Stimulated activated CD4-positive, alpha-beta T cell treated with anti-CD3 and anti-CD28 coated beads, TNF-alpha, amount 100 ng/mL, for 1 hour (primary cell): ENCODE measurements at regions not wholly inside any gene's neighbourhood (a gene's known extent, or its start where the extent isn't known, plus 50 kb on each side); places are given as distances from the start of the nearest gene placed in this dataset.
"Not testable (repeated sequence)": the region's sequence is repeated elsewhere in the genome, so short reads cannot be mapped to it uniquely, and the experiment has no call there.

Experiments
- DNase-seq, 3 donors: peaks; one replicate each; pipeline ENCODE4 v3.0.0-alpha.2; 2020; ENCODE audit warnings: low read depth in 3 of 3, low spot score in 1 of 3

DNA sequence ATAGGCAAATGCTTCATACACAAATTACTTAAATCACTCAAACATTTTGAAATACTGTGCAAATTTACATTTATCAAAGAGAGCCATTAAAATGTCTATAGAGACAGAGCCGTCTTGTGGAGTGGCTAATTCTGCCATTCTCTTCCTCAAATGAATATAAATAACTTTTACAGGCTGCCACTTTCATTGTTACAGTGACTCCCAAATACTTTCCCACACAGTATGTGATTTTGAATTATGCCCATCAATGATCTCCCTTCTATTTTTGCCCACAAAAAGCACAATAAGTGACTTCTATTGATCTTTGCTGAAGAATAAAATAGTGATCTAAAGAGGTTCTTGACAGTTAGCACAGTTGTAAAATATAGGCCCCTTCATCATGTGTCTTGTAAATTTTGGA lies 1244.9 kb downstream of the PCDH17 start:
- no peak for DNase-seq

DNA sequence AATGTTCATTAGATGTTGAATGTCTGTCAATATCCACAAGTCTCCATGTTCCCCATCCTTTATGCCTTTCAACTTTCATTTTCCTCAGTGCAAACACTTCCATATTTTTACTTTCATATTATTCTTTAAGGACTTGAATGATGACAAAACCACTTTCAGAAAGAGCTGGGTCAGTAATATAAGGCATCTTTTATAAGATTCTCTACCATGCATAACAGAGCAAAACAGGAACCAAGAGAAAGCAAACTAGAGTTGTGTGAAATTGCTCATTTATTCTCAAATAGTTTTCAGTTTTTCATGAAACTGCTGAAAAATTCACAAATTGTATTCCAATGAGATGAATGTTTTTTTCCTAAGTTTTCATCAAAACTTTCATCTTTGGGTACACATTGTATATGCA lies 1247.6 kb downstream of the PCDH17 start:
- DNase-seq: no peak

GRCh38 chr13:58882516-58882915 lies 1251.0 kb downstream of the PCDH17 start:
- no peak for DNase-seq

DNA sequence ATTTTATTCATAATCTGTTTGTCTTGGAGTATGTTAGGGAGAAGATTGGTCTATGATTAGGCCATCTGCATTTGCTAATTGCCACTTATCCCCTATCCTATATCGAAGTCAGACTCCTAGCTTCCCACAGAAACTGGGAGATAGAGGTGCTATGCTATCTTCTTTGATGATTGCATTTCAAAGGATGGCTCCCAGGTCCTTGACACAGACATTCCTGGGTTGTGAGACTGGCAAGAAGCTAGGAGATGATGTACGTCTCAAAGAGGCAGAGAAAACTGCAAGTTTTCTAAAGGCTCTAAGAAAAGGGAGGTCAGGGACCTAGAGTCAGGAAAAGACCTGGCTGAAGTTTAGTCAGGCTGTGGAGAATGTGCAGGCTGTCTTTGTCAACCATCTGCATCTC lies 1251.9 kb downstream of the PCDH17 start:
- no peak for DNase-seq

- no peak for DNase-seq
These were observed 1253.0 kb downstream of the PCDH17 start for GRCh38 chr13:58884353-58885209.

GRCh38 chr13:58889474-58889873 lies 1257.9 kb downstream of the PCDH17 start:
- no peak for DNase-seq

- no peak for DNase-seq
These were observed 1261.9 kb downstream of the PCDH17 start for GRCh38 chr13:58893396-58893795.

DNA sequence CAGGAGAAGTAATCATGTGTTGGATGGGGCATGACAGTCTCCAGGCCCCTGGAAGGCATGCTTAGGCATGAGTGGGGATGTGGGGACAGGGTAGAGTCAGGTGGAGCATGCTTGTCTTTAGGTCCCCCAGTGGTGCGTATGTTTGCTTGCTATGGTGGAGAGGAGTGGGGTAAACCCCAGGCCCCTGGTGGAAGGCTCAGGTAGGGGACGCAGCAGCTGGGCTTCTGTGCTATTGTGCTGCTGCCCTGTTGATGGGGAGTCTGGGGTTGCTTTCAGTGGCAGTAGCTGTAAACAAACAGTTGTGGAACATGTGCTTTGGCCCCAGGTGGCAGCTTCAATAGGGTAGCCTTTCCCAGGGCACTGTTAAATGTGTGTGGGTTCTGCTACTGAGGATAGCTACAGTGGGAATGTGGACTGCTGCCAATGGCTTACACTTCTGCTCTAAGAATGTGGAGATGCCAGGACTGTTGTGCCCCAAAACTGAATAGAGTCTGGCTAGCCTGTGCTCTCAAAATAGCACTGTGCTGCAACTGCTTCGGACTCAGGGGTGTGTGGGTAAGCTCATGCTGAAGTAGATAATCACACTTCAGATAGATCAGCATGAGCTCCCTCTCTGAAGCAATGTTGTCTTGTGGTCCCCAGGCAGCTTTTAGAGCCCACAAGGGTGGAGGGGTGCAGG lies 1257.3 kb downstream of the DIAPH3 start:
- no peak for DNase-seq

DNA sequence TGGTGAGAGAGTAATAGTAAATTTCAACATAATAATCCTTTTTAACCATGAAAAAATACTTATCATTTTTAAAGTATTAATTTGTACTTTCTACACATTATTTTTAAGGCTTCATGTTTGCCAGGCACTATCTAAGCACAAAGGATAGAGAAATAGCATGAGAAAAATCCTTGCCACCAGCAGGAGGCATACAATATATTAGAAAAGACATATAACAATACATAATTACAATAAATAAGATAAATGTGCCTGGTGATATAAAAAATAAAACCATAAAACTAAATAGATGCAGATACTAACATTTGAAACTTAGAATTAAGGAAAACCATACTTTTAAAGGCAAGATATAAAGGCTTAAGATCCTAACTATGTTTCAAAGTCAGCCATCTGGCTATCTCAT lies 1256.4 kb downstream of the DIAPH3 start:
- no peak for DNase-seq

- no peak for DNase-seq
These were observed 1255.6 kb downstream of the DIAPH3 start for GRCh38 chr13:58908019-58908679.

GRCh38 chr13:58919551-58919950 lies 1244.2 kb downstream of the DIAPH3 start:
- no peak for DNase-seq

- no peak for DNase-seq
These were observed 1242.6 kb downstream of the DIAPH3 start for GRCh38 chr13:58921129-58921528.

DNA sequence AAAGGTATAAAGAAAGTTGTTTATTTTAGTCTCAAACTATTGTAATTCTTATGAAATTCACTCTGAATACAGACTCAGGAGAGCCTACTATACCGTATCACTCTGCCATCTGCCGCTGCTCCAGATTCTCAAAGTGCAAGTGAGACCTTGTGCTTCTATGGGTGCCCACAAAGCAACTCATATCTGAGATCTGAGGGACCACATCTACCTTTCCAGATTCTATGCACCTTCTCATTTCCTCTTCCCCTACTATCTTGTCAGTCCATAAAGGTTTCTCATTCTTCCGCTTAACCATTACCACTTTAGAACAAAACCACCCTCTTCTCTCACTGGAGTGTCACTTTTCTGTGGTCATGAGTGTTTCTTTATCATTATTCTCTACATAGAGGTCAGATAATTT lies 1236.9 kb downstream of the DIAPH3 start:
- no peak for DNase-seq

- DNase-seq: no peak
These were observed 1230.3 kb downstream of the DIAPH3 start for GRCh38 chr13:58933475-58933874.

DNA sequence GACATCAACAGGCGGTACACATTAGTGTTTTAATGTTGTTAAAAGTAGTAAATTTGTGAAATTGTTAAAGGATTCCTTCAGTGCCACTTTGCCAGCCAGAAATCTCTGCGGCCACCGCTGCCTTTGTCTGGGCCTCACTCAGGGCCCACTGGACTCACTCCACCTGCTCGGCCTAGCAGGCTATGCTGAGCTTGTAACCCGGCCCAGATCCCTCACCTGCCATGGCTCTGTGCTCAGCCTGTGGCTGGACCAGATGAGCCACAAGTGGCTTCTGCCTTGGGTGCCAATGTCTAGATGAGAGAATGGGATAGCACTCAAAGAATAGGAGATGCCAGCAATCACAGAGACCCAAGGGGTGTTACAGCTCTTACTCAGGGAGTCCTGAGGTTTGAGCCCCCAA lies 1228.0 kb downstream of the DIAPH3 start:
- no peak for DNase-seq

GRCh38 chr13:58946274-58946673 lies 1217.5 kb downstream of the DIAPH3 start:
- no peak for DNase-seq

- no peak for DNase-seq
These were observed 1214.1 kb downstream of the DIAPH3 start for GRCh38 chr13:58949646-58950045.

GRCh38 chr13:58950911-58951310 lies 1212.8 kb downstream of the DIAPH3 start:
- no peak for DNase-seq

DNA sequence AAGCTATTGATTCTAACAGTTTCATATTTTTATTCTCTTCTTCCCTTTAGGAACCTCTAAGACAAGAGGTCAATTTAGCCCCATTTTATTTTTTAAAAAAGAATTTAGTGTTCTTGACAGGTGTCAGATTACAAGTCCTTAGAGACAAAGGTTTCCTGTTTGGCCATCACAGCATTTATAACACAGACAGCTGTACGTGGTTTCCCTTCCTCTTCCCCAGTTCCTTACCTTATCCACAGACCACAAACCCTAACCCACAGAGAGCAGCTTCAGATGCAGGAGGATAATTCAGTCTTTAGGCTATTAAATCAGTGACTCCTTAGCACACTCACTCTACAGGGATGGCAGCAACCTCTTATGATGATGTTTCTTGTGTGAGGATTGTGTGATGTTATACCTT lies 1210.1 kb downstream of the DIAPH3 start:
- no peak for DNase-seq

DNA sequence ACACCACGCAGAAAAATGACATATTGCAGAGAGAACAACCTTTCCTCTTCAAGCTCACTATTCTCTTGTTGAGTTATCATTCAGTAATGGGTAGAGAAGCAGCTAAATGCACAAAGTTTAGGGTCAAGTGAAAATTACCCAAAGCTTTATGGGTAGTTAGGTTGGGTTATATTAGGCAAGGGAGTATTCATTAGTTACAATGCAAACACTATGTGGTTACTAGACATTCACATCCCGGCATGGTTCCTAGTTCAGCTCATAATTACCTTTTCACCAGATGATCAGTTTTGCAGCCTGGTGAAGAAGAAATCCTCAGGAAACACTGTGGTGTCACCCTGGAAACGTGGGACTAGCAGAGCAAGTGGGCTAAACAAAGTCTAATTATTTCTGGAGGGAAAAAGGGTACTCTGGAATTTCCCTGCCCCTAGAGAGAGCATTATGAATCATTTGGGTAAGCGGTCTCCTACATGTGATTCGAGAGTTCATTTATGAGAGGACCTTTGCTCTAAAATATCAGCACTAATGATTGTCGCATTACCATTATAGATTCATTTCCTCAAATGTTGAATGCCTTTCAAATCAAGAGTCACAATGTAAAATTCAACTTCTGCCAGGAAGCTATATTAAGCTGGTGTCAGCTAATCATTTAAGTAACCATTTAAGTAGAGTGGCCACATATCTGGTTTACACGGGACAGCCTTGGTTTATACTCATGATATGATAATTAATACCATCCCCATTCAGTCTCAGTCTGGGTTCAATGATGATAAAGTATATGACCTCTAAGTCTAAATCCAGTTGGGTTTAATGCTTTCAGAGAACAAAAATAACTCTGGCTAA lies 1208.0 kb downstream of the DIAPH3 start:
- DNase-seq: no peak

- not testable (repeated sequence) for DNase-seq
These were observed 1205.6 kb downstream of the DIAPH3 start for GRCh38 chr13:58958097-58958496.
